NB4 (cell line): ENCODE measurements at regions not wholly inside any gene's neighbourhood (a gene's known extent, or its start where the extent isn't known, plus 50 kb on each side); places are given as distances from the start of the nearest gene placed in this dataset.

Source experiments
- DNase-seq: peaks from one replicate; pipeline ENCODE4 v3.0.0; 2010; ENCODE audit warnings: low read depth
- H3K4me3 ChIP-seq: one replicate; pipeline ENCODE4 v1.5.1; 2011; ENCODE audit warnings: mild to moderate bottlenecking, low read depth, low read length, moderate library complexity
- MAX ChIP-seq: IDR thresholded peaks from 2 replicates; pipeline ENCODE4 v1.6.1; 2011; ENCODE audit warnings: low read depth, low read length
- MYC ChIP-seq: IDR thresholded peaks from 2 replicates; pipeline ENCODE4 v1.6.1; 2011; ENCODE audit warnings: low read depth, low read length
- POLR2A ChIP-seq: IDR thresholded peaks from 2 replicates; pipeline ENCODE4 v1.6.1; 2011; ENCODE audit warnings: mild to moderate bottlenecking; ENCODE audit not compliant: insufficient read length; ENCODE audit errors: extremely low read depth
- TF ChIP-seq, protein P1 (sequence below): IDR thresholded peaks from one replicate; pipeline ENCODE4 v1.5.1; 2012; ENCODE audit warnings: low read depth, low read length

- H3K4me3 ChIP-seq, result no peak overlapping the region
- DNase-seq, result no peak
- no peak for TF ChIP-seq MAX
- no peak for TF ChIP-seq MYC
- no peak for TF ChIP-seq POLR2A
- TF ChIP-seq, protein P1, sequence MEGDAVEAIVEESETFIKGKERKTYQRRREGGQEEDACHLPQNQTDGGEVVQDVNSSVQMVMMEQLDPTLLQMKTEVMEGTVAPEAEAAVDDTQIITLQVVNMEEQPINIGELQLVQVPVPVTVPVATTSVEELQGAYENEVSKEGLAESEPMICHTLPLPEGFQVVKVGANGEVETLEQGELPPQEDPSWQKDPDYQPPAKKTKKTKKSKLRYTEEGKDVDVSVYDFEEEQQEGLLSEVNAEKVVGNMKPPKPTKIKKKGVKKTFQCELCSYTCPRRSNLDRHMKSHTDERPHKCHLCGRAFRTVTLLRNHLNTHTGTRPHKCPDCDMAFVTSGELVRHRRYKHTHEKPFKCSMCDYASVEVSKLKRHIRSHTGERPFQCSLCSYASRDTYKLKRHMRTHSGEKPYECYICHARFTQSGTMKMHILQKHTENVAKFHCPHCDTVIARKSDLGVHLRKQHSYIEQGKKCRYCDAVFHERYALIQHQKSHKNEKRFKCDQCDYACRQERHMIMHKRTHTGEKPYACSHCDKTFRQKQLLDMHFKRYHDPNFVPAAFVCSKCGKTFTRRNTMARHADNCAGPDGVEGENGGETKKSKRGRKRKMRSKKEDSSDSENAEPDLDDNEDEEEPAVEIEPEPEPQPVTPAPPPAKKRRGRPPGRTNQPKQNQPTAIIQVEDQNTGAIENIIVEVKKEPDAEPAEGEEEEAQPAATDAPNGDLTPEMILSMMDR, result no peak
These were observed 948.8 kb downstream of the GRM8 start for GRCh38 chr7:126303926-126304325.

DNA sequence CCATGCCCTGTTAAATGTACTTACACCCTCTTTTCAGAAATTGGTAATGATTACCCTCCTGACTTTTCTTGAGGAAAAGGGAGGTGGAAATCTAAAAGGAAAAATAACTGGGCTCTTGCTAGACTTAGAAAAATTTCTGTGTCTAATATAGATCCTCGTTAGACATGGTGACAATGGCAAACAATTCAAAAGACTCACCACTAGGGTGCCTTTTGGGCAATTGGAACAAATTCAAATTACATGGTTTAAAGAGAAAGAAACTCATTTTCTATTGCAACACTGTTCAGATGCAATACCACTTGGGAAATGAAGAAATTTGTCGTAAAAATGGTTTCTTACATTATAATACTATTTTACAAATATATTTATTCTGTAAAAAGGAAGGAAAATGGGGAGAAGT lies 950.1 kb downstream of the GRM8 start:
- DNase-seq, result peak; percentile 19
- TF ChIP-seq, protein P1, result peak; percentile 26
- no peak for TF ChIP-seq POLR2A
- no peak for TF ChIP-seq MYC
- TF ChIP-seq MAX, result no peak
- H3K4me3 ChIP-seq, result no peak overlapping the region

- no peak overlapping the region for H3K4me3 ChIP-seq
- no peak for DNase-seq
- TF ChIP-seq, protein P1, result no peak
- no peak for TF ChIP-seq POLR2A
- no peak for TF ChIP-seq MAX
- no peak for TF ChIP-seq MYC
These were observed 966.4 kb downstream of the GRM8 start for GRCh38 chr7:126286317-126286716.

DNA sequence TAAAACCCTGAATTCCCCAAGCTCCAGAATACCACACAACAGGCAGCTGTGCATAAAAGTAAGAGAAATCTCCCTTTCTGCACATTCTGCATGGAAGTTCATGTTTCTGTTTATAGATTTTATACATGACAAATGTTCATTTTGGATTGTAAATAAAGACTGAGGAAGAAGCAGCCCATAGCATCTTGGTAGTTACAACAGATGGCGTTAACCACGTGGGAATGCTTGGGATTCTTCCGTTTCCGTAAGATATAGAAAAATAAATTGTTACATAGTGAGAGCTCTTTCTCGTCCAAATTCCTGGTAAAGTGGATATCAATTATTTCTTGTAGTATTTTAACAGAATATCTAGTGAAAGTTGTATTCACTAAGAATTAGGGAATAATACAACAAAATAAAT lies 1016.5 kb downstream of the GRM8 start:
- no peak overlapping the region for H3K4me3 ChIP-seq
- DNase-seq, result no peak
- TF ChIP-seq POLR2A (no peak), MYC (no peak), MAX (no peak)
- TF ChIP-seq, protein P1, result no peak

- no peak for TF ChIP-seq MAX
- TF ChIP-seq MYC, result no peak
- no peak for TF ChIP-seq POLR2A
- TF ChIP-seq, protein P1, result no peak
- H3K4me3 ChIP-seq, result no peak overlapping the region
- no peak for DNase-seq
These were observed 1024.2 kb downstream of the GRM8 start for GRCh38 chr7:126228356-126229061.

DNA sequence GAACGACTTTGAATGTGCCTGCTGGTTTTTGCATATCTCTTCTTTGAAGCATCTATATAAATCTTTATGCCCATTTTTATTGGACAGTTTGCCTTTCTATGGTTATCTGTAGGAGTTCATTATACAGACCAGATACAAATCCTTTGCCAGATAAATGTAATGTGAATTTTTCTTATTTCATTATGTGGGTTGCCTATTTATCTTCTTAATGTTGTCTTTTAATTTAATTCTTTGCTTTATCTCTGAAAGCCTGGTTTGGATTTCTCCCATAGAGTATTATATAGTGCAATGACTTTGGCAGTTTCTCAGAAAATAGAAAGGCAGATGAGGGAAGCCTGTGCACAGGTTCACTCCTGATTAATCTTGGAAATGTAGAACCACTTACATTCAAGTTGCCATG lies 1025.1 kb downstream of the GRM8 start:
- TF ChIP-seq POLR2A (no peak), MYC (no peak), MAX (no peak)
- TF ChIP-seq, protein P1, result no peak
- H3K4me3 ChIP-seq, result no peak overlapping the region
- no peak for DNase-seq
